ENCODE measurements at regions not wholly inside any gene's neighbourhood (a gene's known extent, or its start where the extent isn't known, plus 50 kb on each side); places are given as distances from the start of the nearest gene placed in this dataset.

GRCh38 chr4:4609622-4610334 is 67.9 kb upstream of the STX18 start:
- ChIA-PET CTCF (no interaction called here), POLR2A (ENCODE audit: unreplicated experiment) (no interaction called here)
- Histone ChIP-seq H3K9me2 (ENCODE audit: insufficient read depth) (no peaks in the 10 kb centered on the region), H2AFZ (no peak overlapping the region), H3F3A (ENCODE audit: insufficient read depth, low read depth) (no peaks in the 10 kb centered on the region), H4K20me1 (ENCODE audit: insufficient read depth) (no peaks in the 10 kb centered on the region), H3K4me2 (no peak overlapping the region), H3K36me3 (ENCODE audit: low read depth) (no peaks in the 10 kb centered on the region), H3K27me3 (ENCODE audit: insufficient read depth, low read depth) (no peaks in the 10 kb centered on the region), H3K4me1 (replicated peaks; ENCODE audit: insufficient read depth) (no peaks in the 10 kb centered on the region), H3K4me3 (no peak overlapping the region), H3K79me2 (ENCODE audit: low read depth) (no peaks in the 10 kb centered on the region), H3K27ac (no peak overlapping the region), H3K9me3 (ENCODE audit: insufficient read depth, low read depth) (no peaks in the 10 kb centered on the region)
- intact Hi-C loops (cut with micrococcal nuclease; ENCODE audit: unreplicated experiment): loop anchor here (10.0 kb wide), 1 partner anchor 695 kb away; no protein-coding TSS in a partner anchor
- no peak for DNase-seq
- BruUV-seq (replicated peaks): no TSS peak
- TF ChIP-seq CTCF (conservative IDR thresholded peaks at IDR 0.05) (no peak), EZH2 (IDR thresholded peaks at IDR 0.05; ENCODE audit: low read depth) (no peak)

GRCh38 chr4:4608214-4608537 is 66.3 kb upstream of the STX18 start:
- Histone ChIP-seq H3K36me3 (ENCODE audit: low read depth) (no peaks in the 10 kb centered on the region), H2AFZ (no peak overlapping the region), H3K27ac (no peak overlapping the region), H3K27me3 (ENCODE audit: insufficient read depth, low read depth) (no peaks in the 10 kb centered on the region), H3K4me3 (no peak overlapping the region), H3K4me1 (replicated peaks; ENCODE audit: insufficient read depth) (no peaks in the 10 kb centered on the region), H3K79me2 (ENCODE audit: low read depth) (no peaks in the 10 kb centered on the region), H3K9me2 (ENCODE audit: insufficient read depth) (no peaks in the 10 kb centered on the region), H3K4me2 (no peak overlapping the region), H4K20me1 (ENCODE audit: insufficient read depth) (no peaks in the 10 kb centered on the region), H3F3A (ENCODE audit: insufficient read depth, low read depth) (no peaks in the 10 kb centered on the region), H3K9me3 (ENCODE audit: insufficient read depth, low read depth) (no peaks in the 10 kb centered on the region)
- no TSS peak for BruUV-seq (replicated peaks)
- intact Hi-C loops (cut with micrococcal nuclease; ENCODE audit: unreplicated experiment): no loop called here
- no peak for TF ChIP-seq EZH2 (IDR thresholded peaks at IDR 0.05; ENCODE audit: low read depth)
- no peak for TF ChIP-seq CTCF (conservative IDR thresholded peaks at IDR 0.05)
- DNase-seq: no peak
- ChIA-PET CTCF (no interaction called here), POLR2A (ENCODE audit: unreplicated experiment) (no interaction called here)

- Histone ChIP-seq H3K4me2 (no peak overlapping the region), H3K9me3 (ENCODE audit: insufficient read depth, low read depth) (no peaks in the 10 kb centered on the region), H3K4me3 (no peak overlapping the region), H3K27me3 (ENCODE audit: insufficient read depth, low read depth) (no peaks in the 10 kb centered on the region), H3K79me2 (ENCODE audit: low read depth) (no peaks in the 10 kb centered on the region), H2AFZ (no peak overlapping the region), H3K27ac (no peak overlapping the region), H3K36me3 (ENCODE audit: low read depth) (no peaks in the 10 kb centered on the region), H3K4me1 (replicated peaks; ENCODE audit: insufficient read depth) (no peaks in the 10 kb centered on the region), H4K20me1 (ENCODE audit: insufficient read depth) (no peaks in the 10 kb centered on the region), H3K9me2 (ENCODE audit: insufficient read depth) (no peaks in the 10 kb centered on the region), H3F3A (ENCODE audit: insufficient read depth, low read depth) (no peaks in the 10 kb centered on the region)
- ChIA-PET POLR2A (ENCODE audit: unreplicated experiment) (interaction anchor here (0.7 kb wide), 1 partner anchor 52 kb away, joined by 3 read pairs; no protein-coding TSS in a partner anchor), CTCF (no interaction called here)
- TF ChIP-seq CTCF (conservative IDR thresholded peaks at IDR 0.05) (no peak), EZH2 (IDR thresholded peaks at IDR 0.05; ENCODE audit: low read depth) (no peak)
- no peak for DNase-seq
- intact Hi-C loops (cut with micrococcal nuclease; ENCODE audit: unreplicated experiment): no loop called here
- BruUV-seq (replicated peaks): no TSS peak
Measured at GRCh38 chr4:4607336-4608213, 65.7 kb upstream of the STX18 start.

Data from PC-9 (cell line).